ENCODE measurements at regions not wholly inside any gene's neighbourhood (a gene's known extent, or its start where the extent isn't known, plus 50 kb on each side); places are given as distances from the start of the nearest gene placed in this dataset.

GRCh38 chr7:1380821-1381580, 78.3 kb downstream of the MICALL2 start:
- no peak for DNase-seq (ENCODE audit: low read depth)
- H3K4me3 ChIP-seq (ENCODE audit: control insufficient read depth, low read depth, low read length), result no peak overlapping the region
- no peak for TF ChIP-seq CTCF (conservative IDR thresholded peaks at IDR 0.05; ENCODE audit: control insufficient read depth, insufficient read depth, low read depth, low read length)

DNA sequence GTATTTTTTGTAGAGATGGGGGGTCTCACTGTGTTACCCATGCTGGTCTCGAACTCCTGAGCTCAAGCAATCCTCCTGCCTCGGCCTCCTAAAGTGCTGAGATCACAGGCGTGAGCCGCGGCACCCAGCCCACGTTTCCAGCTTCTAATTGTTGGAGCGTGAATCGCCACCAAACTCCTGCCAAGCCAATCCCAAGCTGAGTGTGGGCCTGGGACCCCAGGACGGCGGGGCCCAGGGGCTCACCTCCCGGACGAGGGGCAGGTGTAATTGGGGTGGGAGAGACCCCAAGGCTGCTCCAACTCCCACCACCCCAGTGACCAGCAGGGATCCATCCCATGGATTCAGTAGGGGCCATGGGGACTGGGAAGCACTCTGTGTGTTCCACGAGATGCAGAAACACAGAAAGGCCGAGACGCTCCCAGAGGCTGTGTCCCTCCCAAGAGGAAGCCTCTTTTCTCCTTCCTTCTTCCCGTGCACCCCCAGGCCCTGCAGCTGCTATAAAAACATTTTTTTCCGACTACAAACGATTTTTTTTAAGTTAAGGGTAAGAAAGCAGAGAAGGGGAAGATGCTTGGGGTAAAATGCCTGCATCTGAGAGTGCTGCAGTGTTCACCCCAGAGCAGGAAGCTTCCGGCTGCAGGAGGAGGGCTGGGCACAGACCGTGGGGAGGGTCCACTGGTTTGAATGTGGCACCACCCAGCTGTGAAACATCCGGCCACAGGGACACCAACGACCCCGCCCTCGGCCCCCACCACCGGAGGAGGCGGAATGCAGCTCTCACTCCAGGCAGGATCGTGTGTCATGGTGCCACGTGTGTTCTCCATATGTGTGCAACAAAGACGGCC, 76.5 kb downstream of the MICALL2 start:
- DNase-seq (ENCODE audit: low read depth), result no peak
- H3K4me3 ChIP-seq (ENCODE audit: control insufficient read depth, low read depth, low read length), result no peak overlapping the region
- no peak for TF ChIP-seq CTCF (conservative IDR thresholded peaks at IDR 0.05; ENCODE audit: control insufficient read depth, insufficient read depth, low read depth, low read length)

DNA sequence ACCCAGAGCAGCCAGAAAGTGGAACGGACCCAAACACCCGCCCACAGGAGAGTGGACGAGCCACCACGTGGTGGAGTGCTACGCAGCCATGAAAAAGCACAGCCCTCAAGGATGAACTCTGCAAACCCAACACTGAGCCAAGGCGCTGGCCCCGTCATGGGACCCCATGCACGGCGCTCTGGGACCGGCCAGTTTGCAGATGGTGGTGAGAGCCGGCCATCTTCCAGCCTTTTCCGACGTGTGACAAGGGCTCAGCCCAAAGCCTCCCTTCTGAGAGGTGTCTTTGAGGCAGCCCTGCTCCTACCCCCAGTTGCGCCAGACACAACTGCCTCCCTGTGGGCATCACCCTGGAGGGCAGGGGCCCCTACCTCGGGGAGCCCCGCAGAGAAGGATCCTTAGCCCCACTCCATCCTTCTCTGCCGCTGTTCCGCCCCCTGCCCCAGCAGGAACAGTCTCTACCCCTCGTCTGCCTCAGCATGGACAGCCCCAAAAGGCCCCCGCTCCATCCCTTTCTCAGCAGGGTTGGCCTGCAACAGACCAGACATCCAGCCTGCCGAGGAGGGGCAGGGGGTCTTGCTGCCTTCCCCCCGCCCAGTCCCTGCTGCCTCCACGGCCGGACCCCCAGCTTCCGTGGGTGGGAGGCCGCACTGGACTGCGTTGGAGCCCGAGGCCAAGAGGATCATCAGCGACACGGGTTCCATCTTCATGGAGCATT, 75.7 kb downstream of the MICALL2 start:
- TF ChIP-seq CTCF (conservative IDR thresholded peaks at IDR 0.05; ENCODE audit: control insufficient read depth, insufficient read depth, low read depth, low read length), result no peak
- H3K4me3 ChIP-seq (ENCODE audit: control insufficient read depth, low read depth, low read length), result no peak overlapping the region
- no peak for DNase-seq (ENCODE audit: low read depth)

GRCh38 chr7:1384113-1384415, 75.2 kb downstream of the MICALL2 start:
- no peak for TF ChIP-seq CTCF (conservative IDR thresholded peaks at IDR 0.05; ENCODE audit: control insufficient read depth, insufficient read depth, low read depth, low read length)
- no peak overlapping the region for H3K4me3 ChIP-seq (ENCODE audit: control insufficient read depth, low read depth, low read length)
- no peak for DNase-seq (ENCODE audit: low read depth)

Data from fibroblast of mammary gland (primary cell).